PC-3 (cell line): ENCODE measurements at regions not wholly inside any gene's neighbourhood (a gene's known extent, or its start where the extent isn't known, plus 50 kb on each side); places are given as distances from the start of the nearest gene placed in this dataset.

Experiments used
- ATAC-seq: fragments of 200-7000 bp; cut with Tn5 transposase; 2 replicates; pipeline ENCODE4 v1.9.1; 2020; ENCODE audit warnings: mild to moderate bottlenecking, moderate library complexity
- BruUV-seq: library from RNA; stranded (reverse); fragments of 400-500 nt; replicated peaks from 2 replicates; lab custom pipeline; 2021; lab: Mats Ljungman, UMichigan
- CTCF ChIA-PET: fragments of 300-600 bp; sonication (Branson Sonifier 250); formaldehyde crosslinking; loops from one replicate; lab custom pipeline; 2022; ENCODE audit warnings: antibody characterized with exemption; lab: Charles Lee
- POLR2A ChIA-PET: fragments of 300-600 bp; sonication (Branson Sonifier 250); formaldehyde crosslinking; loops from one replicate; lab custom pipeline; 2022; ENCODE audit warnings: antibody characterized with exemption; ENCODE audit not compliant: unreplicated experiment; lab: Charles Lee
- DNase-seq: peaks from one replicate; pipeline ENCODE4 v3.0.0-alpha.2; 2015
- H2AFZ ChIP-seq: fragments of 300-600 bp; sonication (generic); 2 replicates; pipeline ENCODE4 v1.6.0; 2016; ENCODE audit warnings: antibody characterized with exemption, low read length
- H3F3A ChIP-seq: fragments of 300-600 bp; sonication (generic); one replicate; pipeline ENCODE4 v1.6.0; 2017; ENCODE audit warnings: antibody characterized with exemption, low read length, control low read depth, mild to moderate bottlenecking; ENCODE audit not compliant: unreplicated experiment
- H3K27ac ChIP-seq: fragments of 300-600 bp; sonication (generic); 2 replicates; pipeline ENCODE4 v1.5.1; 2016; ENCODE audit warnings: mild to moderate bottlenecking, low read length
- H3K27me3 ChIP-seq: fragments of 300-600 bp; sonication (generic); 2 replicates; pipeline ENCODE4 v1.6.1; 2016; ENCODE audit warnings: low read length, mixed read lengths
- H3K36me3 ChIP-seq: fragments of 300-600 bp; sonication (generic); 2 replicates; pipeline ENCODE4 v1.6.1; 2016; ENCODE audit warnings: low read depth, mixed run types, low read length, mixed read lengths
- H3K4me1 ChIP-seq: fragments of 300-600 bp; sonication (generic); 2 replicates; pipeline ENCODE4 v1.5.1; 2016; ENCODE audit warnings: low read length; ENCODE audit not compliant: insufficient read depth
- H3K4me2 ChIP-seq: fragments of 300-600 bp; sonication (generic); 2 replicates; pipeline ENCODE4 v1.6.0; 2016; ENCODE audit warnings: low read length
- H3K4me3 ChIP-seq: fragments of 300-600 bp; sonication (generic); 2 replicates; pipeline ENCODE4 v1.5.1; 2016; ENCODE audit warnings: mild to moderate bottlenecking, low read length, mixed read lengths
- H3K79me2 ChIP-seq: fragments of 300-600 bp; sonication (generic); 2 replicates; pipeline ENCODE4 v1.6.1; 2017; ENCODE audit warnings: low read length, mixed read lengths
- H3K9ac ChIP-seq: fragments of 300-600 bp; sonication (generic); 2 replicates; pipeline ENCODE4 v1.6.0; 2016; ENCODE audit warnings: mild to moderate bottlenecking, low read length
- H3K9me2 ChIP-seq: fragments of 300-600 bp; sonication (generic); replicated peaks from 2 replicates; pipeline ENCODE4 v1.6.1; 2016; ENCODE audit warnings: mixed run types, low read length, mixed read lengths
- H3K9me3 ChIP-seq: fragments of 300-600 bp; sonication (generic); 2 replicates; pipeline ENCODE4 v1.6.1; 2016; ENCODE audit warnings: low read length, mixed read lengths
- H4K20me1 ChIP-seq: fragments of 300-600 bp; sonication (generic); 2 replicates; pipeline ENCODE4 v1.6.1; 2016; ENCODE audit warnings: low read length, mixed read lengths
- CTCF ChIP-seq: fragments of 300-600 bp; sonication (generic); conservative IDR thresholded peaks from 2 replicates; pipeline ENCODE4 v1.5.1; 2017; ENCODE audit warnings: antibody characterized with exemption, low read depth, mild to moderate bottlenecking, low read length
- EZH2 ChIP-seq: fragments of 300-600 bp; sonication (generic); IDR thresholded peaks from one replicate; pipeline ENCODE4 v1.6.1; 2017; ENCODE audit warnings: antibody characterized with exemption, mild to moderate bottlenecking, low read length; ENCODE audit not compliant: unreplicated experiment
- EZH2phosphoT487 ChIP-seq: fragments of 300-600 bp; sonication (generic); IDR thresholded peaks from 2 replicates; pipeline ENCODE4 v1.6.1; 2018; ENCODE audit warnings: mild to moderate bottlenecking, antibody characterized with exemption, low read length, borderline replicate concordance
- intact Hi-C: fragments of 100-400 bp; cut with micrococcal nuclease; formaldehyde crosslinking; loops from 2 replicates; pipeline ENCODE4 v1.9.0; 2023

- Histone ChIP-seq H3K9me2 (no peaks in the 10 kb centered on the region), H2AFZ (no peak overlapping the region), H3K9ac (no peak overlapping the region), H3K9me3 (no peaks in the 10 kb centered on the region), H4K20me1 (no peaks in the 10 kb centered on the region), H3K27me3 (peaks cover 3% of the 10 kb centered on the region), H3K4me2 (no peak overlapping the region), H3K4me1 (no peaks in the 10 kb centered on the region), H3K36me3 (no peaks in the 10 kb centered on the region), H3K4me3 (no peak overlapping the region), H3K79me2 (no peaks in the 10 kb centered on the region), H3K27ac (no peak overlapping the region), H3F3A (no peaks in the 10 kb centered on the region)
- no TSS peak for BruUV-seq
- POLR2A ChIA-PET: no interaction called here
- ATAC-seq (no peak), DNase-seq (no peak)
- TF ChIP-seq EZH2phosphoT487 (no peak), EZH2 (no peak)
- CTCF ChIA-PET: no interaction called here
- intact Hi-C loops: no loop called here
Observed at GRCh38 chr13:38635030-38635429, 51.8 kb upstream of the FREM2 start.

- ATAC-seq: no peak
- CTCF ChIA-PET: no interaction called here
Observed at GRCh38 chr13:38636073-38636472, 50.8 kb upstream of the FREM2 start.

GRCh38 chr13:38636761-38637160 lies 50.1 kb upstream of the FREM2 start:
- no peaks in the 10 kb centered on the region for H3K79me2 ChIP-seq
- H3K4me2 ChIP-seq: no peak overlapping the region
- no peak overlapping the region for H3K4me3 ChIP-seq
- no peaks in the 10 kb centered on the region for H3K9me3 ChIP-seq
- H4K20me1 ChIP-seq: no peaks in the 10 kb centered on the region
- no peaks in the 10 kb centered on the region for H3K4me1 ChIP-seq
- no peak overlapping the region for H3K27ac ChIP-seq
- H3F3A ChIP-seq: no peaks in the 10 kb centered on the region
- BruUV-seq: no TSS peak
- H3K9ac ChIP-seq: no peak overlapping the region
- DNase-seq: no peak
- H3K36me3 ChIP-seq: no peaks in the 10 kb centered on the region
- intact Hi-C loops: no loop called here
- POLR2A ChIA-PET: no interaction called here
- no peak for ATAC-seq
- peaks cover 3% of the 10 kb centered on the region for H3K27me3 ChIP-seq
- CTCF ChIA-PET: no interaction called here
- no peak overlapping the region for H2AFZ ChIP-seq
- TF ChIP-seq EZH2phosphoT487 (no peak), EZH2 (no peak), CTCF (no peak)
- no peaks in the 10 kb centered on the region for H3K9me2 ChIP-seq

More at GRCh38 chr13:38636073-38636472, 50.8 kb upstream of the FREM2 start:
- no TSS peak for BruUV-seq
- H3K4me3 ChIP-seq: no peak overlapping the region
- no peak overlapping the region for H2AFZ ChIP-seq
- no peak overlapping the region for H3K27ac ChIP-seq
- H3K79me2 ChIP-seq: no peaks in the 10 kb centered on the region
- H3K9ac ChIP-seq: no peak overlapping the region
- no peak for TF ChIP-seq EZH2
- TF ChIP-seq CTCF: no peak
- no peak for TF ChIP-seq EZH2phosphoT487
- DNase-seq: no peak
- no peaks in the 10 kb centered on the region for H3K4me1 ChIP-seq
- no peaks in the 10 kb centered on the region for H3K9me2 ChIP-seq
- H3K36me3 ChIP-seq: no peaks in the 10 kb centered on the region
- H3K9me3 ChIP-seq: no peaks in the 10 kb centered on the region
- peaks cover 3% of the 10 kb centered on the region for H3K27me3 ChIP-seq
- no peaks in the 10 kb centered on the region for H3F3A ChIP-seq
- H3K4me2 ChIP-seq: no peak overlapping the region
- no peaks in the 10 kb centered on the region for H4K20me1 ChIP-seq
- POLR2A ChIA-PET: interaction anchor here (0.6 kb wide), 1 partner anchor 1318 kb away, joined by 3 read pairs; no protein-coding TSS in a partner anchor
- intact Hi-C loops: no loop called here
